DMS79 (cell line): ENCODE measurements at regions not wholly inside any gene's neighbourhood (a gene's known extent, or its start where the extent isn't known, plus 50 kb on each side); places are given as distances from the start of the nearest gene placed in this dataset.

ENCODE experiments used
- DNase-seq: peaks from one replicate; lab custom pipeline; 2025; lab: John Stamatoyannopoulos, UW

- no peak for DNase-seq
These were observed 549.4 kb downstream of the UTRN start for GRCh38 chr6:144834426-144835038.

DNA sequence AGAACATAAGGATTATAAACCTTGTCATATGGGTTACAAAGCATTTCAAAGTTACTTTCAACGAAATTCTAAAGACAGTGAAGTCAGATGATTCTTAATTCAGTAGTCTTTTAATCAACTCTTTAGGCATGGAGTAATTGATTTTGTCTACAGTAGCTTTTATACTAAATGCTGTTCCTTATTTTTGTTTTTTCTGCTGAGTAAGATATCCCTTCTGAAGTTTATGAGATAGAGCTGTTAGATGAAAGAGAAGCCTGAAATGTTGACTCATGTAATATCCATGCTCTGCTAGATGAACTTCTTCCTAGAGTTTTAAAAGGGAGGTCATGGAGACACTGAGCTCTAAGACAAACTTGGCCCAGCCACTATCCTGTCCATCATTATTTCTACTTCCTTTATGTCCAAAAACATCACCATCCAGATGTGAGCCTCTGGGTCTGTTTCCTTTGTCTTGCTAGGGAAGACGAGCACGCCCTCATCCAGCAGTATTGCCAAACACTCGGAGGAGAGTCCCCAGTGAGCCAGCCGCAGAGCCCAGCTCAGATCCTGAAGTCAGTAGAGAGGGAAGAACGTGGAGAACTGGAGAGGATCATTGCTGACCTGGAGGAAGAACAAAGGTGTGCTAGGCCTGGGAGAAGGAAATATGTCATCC lies 550.3 kb downstream of the UTRN start:
- no peak for DNase-seq

GRCh38 chr6:144840619-144841018 lies 555.5 kb downstream of the UTRN start:
- DNase-seq: no peak

- no peak for DNase-seq
These were observed 558.6 kb downstream of the UTRN start for GRCh38 chr6:144843701-144844100.

DNA sequence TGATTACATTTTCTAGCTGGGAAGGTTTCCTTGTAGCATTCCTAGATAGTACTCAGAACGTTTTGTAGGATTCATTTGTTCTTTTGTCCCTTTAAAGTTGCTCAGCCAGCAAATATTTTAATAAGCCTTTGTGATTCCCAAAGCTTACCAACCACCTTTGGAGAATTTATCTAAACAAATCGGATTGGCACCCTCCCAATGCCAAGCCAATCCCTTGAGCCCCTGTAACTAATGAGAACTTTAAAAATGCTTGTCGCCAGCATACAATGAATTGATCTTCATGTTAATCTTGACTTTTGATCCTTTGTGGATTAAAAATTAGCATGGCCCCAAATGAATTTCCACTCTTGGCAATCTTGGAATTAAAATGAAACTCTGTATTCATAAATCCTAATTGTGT lies 559.5 kb downstream of the UTRN start:
- no peak for DNase-seq

GRCh38 chr6:144845186-144845585 lies 560.1 kb downstream of the UTRN start:
- no peak for DNase-seq

DNA sequence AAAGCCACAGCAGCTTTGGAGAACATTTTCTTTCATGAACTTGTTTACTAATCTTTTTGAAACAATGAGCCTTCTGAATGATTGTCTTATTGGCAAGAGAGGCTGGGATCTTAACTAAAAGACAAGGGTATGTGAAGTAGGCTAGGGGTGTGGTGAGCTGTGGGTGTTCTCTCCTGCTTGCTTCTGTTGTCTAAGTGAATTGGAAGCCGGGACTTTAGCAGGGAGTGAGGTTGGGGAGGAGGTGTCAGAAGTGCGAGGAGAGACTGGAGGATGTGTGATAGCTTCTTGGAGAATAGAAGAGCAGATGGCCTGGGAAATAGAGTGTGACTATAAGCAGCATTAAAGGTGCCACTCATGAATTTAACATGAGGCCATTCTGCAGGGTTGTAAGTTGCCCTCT lies 562.8 kb downstream of the UTRN start:
- no peak for DNase-seq

DNA sequence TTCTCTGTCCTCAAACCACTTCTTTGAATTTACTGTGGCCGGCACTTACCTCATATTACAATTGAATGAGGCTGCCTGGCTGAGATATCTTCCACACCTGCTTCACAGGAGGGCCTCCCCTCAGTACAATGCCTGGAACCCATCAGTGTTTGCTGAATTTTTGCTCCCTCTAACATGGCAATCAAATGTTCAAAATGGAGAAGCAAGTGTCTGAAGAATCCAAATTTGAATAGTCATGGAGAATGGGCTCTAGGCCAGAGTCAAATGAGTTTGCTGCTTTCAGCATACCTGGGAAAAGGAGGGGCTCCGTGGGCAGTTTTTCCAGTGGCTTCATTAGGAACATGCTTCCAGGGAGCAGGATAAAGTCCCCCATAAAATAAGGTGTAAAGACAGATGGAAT lies 564.8 kb downstream of the UTRN start:
- no peak for DNase-seq

DNA sequence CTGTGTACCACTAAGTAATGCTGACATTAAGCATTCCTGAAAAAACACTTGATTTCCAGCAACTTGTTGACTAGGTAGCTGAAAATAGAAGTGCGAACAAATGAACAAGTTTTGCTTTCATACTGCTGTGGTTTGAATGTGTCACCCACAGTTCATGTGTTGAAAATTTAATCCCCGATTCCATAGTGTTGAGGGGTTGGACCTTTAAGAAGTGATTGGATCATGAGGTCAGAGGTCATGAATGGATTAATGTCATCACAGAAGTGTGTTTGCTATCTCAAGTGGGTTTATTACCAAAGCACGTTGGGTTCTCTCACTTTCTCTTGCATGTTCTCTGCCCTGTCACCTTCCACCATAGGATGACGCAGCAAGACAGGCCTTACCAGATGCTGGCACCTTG lies 568.5 kb downstream of the UTRN start:
- DNase-seq: no peak

- DNase-seq: no peak
These were observed 569.5 kb downstream of the UTRN start for GRCh38 chr6:144854654-144855053.

DNA sequence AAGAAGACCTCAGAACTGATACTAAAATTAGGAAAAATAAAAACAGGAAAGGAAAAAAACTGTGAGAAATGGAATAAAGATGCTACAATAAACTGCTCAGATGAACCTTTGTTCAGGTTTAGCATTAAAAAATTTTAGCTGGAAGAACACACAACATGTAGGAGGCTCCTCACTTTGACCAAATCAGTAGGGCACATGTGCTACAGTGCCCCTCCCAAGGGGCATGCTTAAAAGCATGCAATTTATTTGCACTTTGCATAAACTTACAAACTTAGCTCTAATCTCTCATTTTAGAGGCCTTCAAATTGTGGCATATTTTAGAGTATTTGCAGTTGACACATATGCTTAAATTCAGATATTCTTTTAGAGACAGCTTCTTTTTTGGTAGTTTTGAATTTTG lies 570.2 kb downstream of the UTRN start:
- DNase-seq: no peak

DNA sequence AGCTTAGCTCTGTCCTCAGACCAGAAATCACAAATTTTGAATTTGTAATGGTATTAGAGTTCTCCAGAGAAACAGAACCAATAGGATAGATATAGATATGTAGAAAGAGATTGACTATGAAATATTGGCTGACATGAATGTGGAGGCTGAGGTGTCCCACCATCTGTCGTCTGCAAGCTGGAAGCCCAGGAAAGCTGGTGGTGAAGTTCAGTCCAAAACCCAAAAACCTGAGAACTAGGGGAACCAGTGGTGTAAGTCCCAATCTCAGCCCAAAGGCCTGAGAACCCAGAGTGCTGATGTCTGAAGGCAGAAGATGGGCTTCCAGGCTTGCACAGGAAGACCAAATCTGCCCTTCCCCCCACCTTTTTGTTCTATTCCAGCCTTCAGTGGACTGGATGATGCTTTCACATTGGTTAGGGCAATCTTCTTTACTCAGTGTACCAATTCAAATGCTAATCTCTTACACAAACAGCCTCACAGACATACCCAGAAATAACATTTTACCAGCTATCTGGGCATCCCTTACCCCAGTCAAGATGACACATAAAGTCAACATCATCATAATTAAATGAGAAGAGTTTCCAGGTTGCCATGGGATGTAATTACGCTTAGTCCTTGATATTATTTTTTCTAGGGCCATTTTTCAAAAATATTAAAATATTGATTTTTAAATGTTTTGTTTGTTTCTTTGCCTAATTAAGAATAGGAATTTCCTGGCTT lies 570.8 kb downstream of the UTRN start:
- DNase-seq: no peak

- DNase-seq: no peak
These were observed 571.5 kb downstream of the UTRN start for GRCh38 chr6:144856622-144857021.

DNA sequence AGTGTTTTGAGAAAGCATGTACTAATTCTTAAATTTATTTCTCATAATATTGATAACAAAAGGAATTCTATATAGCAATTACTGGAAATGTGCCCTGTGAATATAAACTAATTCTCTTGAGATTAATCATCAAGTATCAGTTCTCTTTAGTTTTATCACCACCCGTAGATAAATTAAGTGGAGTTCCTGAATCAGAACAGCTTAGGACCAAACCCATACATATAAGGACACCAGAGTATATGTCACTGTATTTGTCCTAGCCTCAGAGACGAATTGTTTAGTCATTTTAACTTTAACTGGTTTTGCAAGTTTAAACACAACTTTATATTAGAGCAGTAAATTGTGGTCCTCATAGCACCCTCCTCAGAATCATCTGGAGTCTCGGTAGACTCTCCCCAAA lies 572.0 kb downstream of the UTRN start:
- DNase-seq: no peak

- no peak for DNase-seq
These were observed 577.6 kb downstream of the UTRN start for GRCh38 chr6:144862769-144863168.

- no peak for DNase-seq
These were observed 582.6 kb downstream of the UTRN start for GRCh38 chr6:144867761-144868160.

DNA sequence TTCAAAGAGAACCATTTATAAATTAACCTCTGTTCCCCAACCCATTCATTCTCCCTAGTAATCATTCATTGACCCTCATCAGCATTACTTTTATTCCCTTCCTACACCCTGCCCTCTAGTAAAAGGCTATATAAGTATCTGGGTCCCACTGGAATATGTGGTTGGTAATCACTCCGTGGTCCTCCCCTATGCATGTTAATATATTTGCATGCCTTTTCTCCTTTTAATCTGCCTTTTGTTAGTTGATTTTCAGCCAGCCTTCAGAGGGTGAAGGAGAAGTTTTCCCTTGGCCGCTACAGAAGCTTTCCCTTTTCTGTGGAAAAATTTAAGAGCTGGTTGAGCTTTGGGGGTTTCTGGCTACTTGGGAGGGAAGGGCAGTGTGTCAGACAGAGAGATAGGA lies 585.6 kb downstream of the UTRN start:
- DNase-seq: no peak

DNA sequence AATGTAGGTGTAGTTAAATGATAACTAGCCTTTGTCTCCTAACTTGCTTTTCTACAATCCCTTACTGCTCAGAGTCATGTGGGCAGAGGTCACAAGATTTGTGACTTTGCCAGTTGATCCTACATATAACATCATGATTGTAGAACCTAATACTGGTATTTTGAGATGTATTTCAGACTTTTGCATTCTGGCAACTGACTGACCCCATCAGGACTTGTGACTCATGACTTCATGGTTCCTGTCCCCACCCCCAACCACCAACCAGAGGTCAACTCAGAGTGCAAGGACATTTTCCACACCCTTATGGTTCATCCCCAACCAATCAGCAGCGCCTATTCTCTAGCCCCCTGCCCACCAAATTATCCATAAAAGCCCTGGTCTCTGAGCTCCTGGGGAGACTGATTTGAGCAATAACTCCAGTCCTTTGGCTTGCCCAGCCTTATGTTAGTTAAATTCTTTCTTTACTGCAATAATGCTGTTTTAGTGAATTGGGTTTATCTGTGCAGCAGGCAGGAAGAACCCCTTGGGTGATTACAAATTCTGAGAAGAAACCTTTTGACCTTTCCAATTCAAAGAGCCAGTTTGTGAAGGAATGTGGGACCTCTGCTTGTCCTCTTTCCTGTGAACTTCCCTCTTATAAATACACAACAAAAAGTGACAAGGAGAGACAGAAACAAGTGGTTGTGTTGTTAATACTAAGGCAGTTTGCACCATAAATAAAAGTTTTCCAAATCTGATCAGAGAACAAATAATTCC lies 588.7 kb downstream of the UTRN start:
- DNase-seq: no peak

DNA sequence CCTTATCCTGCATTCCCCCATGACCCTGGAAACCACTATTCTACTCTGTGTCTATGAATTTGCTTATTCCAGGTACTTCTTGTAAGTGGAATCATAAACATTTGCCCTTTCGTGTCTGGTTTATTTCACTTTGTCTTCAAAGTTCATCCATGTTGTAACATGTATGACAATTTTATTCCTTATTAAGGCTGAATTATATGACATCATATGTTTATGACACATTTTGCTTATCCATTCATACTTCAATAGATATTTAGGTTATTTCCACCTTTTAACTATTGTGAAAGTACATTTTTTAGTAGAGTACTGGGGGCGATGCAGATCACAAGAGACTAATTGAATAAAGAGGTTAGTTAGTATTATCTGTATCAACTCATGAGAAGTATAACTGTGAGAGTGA lies 591.6 kb downstream of the UTRN start:
- no peak for DNase-seq

GRCh38 chr6:144877118-144877517 lies 592.0 kb downstream of the UTRN start:
- no peak for DNase-seq

DNA sequence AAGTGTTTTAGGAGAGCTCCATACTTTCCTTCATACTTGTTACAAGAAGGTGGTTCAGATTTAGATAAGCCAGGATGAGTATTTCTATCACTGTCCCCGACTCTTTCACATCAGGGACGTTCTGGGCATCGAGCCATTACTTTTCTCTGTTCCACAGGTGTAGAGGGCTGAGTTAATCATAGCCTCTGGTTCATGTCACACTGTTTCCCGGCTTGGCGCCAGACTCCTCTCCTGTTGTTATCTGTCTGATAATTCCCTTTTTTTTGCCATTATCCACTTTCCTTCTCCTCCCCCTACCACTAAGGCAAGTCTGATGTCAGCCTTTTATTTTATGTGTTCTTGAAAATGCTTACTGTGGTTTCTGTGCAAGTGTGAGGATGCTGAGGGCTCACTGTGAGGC lies 593.4 kb downstream of the UTRN start:
- no peak for DNase-seq

- DNase-seq: no peak
These were observed 594.3 kb downstream of the UTRN start for GRCh38 chr6:144879436-144879835.

DNA sequence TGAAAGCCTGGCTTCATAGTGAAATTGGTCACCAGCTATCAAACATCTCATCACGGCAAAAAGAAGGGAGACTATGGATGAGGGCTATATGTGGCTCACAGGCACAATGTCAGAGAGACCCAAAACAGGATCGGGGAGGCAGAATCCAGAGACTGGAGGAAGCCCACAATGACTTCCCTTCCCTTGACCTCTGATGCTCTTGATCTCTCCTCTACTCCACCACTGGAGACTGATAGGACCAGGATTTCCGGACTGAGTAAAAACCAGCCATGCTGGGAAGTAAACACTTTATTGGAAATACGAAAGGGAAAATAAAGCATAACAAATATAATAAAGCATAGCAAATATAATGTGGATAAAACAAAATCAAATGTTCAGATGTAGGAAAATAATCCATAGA lies 597.3 kb downstream of the UTRN start:
- no peak for DNase-seq
